ENCODE measurements at regions not wholly inside any gene's neighbourhood (a gene's known extent, or its start where the extent isn't known, plus 50 kb on each side); places are given as distances from the start of the nearest gene placed in this dataset.

GRCh38 chr11:70760416-70761020, 362.2 kb downstream of the CTTN start:
- Histone ChIP-seq H3K27ac (no peak overlapping the region), H3K27me3 (no peaks in the 10 kb centered on the region), H2AFZ (replicated peaks) (no peak overlapping the region), H3F3A (ENCODE audit: low read depth) (no peaks in the 10 kb centered on the region), H3K4me1 (peaks cover 5% of the 10 kb centered on the region), H3K4me2 (no peak overlapping the region), H3K79me2 (ENCODE audit: low read depth) (no peaks in the 10 kb centered on the region), H3K9me3 (ENCODE audit: low read depth) (no peaks in the 10 kb centered on the region), H4K20me1 (ENCODE audit: low read depth) (no peaks in the 10 kb centered on the region), H3K36me3 (no peaks in the 10 kb centered on the region), H3K9ac (no peak overlapping the region), H3K4me3 (no peak overlapping the region)
- no peak for DNase-seq (ENCODE audit: low spot score)
- H3K27ac Mint-ChIP-seq = peak overlapping the region; percentile 6
- H3K36me3 Mint-ChIP-seq = no peaks in the 10 kb centered on the region
- H3K4me3 Mint-ChIP-seq = no peak overlapping the region
- no peak for TF ChIP-seq CTCF (IDR thresholded peaks at IDR 0.05)
- no peak for TF ChIP-seq EZH2 (IDR thresholded peaks at IDR 0.05)
- no peak for TF ChIP-seq EZH2phosphoT487 (IDR thresholded peaks at IDR 0.05)
- H3K9me3 Mint-ChIP-seq = no peaks in the 10 kb centered on the region
- H3K4me1 Mint-ChIP-seq = peaks cover 12% of the 10 kb centered on the region
- peaks cover 8% of the 10 kb centered on the region for H3K27me3 Mint-ChIP-seq (ENCODE audit: insufficient read depth, low read depth)

- H3K4me3 ChIP-seq = no peak overlapping the region
- Mint-ChIP-seq H3K27me3 (ENCODE audit: insufficient read depth, low read depth) (peaks cover 3% of the 10 kb centered on the region), H3K4me1 (peaks cover 6% of the 10 kb centered on the region), H3K4me3 (no peak overlapping the region), H3K27ac (no peak overlapping the region), H3K36me3 (no peaks in the 10 kb centered on the region), H3K9me3 (no peaks in the 10 kb centered on the region)
- H2AFZ ChIP-seq (replicated peaks) = no peak overlapping the region
- no peaks in the 10 kb centered on the region for H3K9me3 ChIP-seq (ENCODE audit: low read depth)
- H4K20me1 ChIP-seq (ENCODE audit: low read depth) = no peaks in the 10 kb centered on the region
- no peak overlapping the region for H3K27ac ChIP-seq
- H3F3A ChIP-seq (ENCODE audit: low read depth) = no peaks in the 10 kb centered on the region
- H3K4me1 ChIP-seq = no peaks in the 10 kb centered on the region
- H3K27me3 ChIP-seq = no peaks in the 10 kb centered on the region
- no peak for DNase-seq (ENCODE audit: low spot score)
- H3K9ac ChIP-seq = no peak overlapping the region
- no peaks in the 10 kb centered on the region for H3K36me3 ChIP-seq
- no peaks in the 10 kb centered on the region for H3K79me2 ChIP-seq (ENCODE audit: low read depth)
- H3K4me2 ChIP-seq = no peak overlapping the region
- TF ChIP-seq EZH2 (IDR thresholded peaks at IDR 0.05) (no peak), CTCF (IDR thresholded peaks at IDR 0.05) (no peak), EZH2phosphoT487 (IDR thresholded peaks at IDR 0.05) (no peak)
Measured at GRCh38 chr11:70761094-70761907, 363.0 kb downstream of the CTTN start.

GRCh38 chr11:70761908-70762337, 363.6 kb downstream of the CTTN start:
- Histone ChIP-seq H3K27me3 (no peaks in the 10 kb centered on the region), H3K36me3 (no peaks in the 10 kb centered on the region), H3K27ac (no peak overlapping the region), H3K4me1 (no peaks in the 10 kb centered on the region), H3K4me3 (no peak overlapping the region), H4K20me1 (ENCODE audit: low read depth) (no peaks in the 10 kb centered on the region), H3K9me3 (ENCODE audit: low read depth) (no peaks in the 10 kb centered on the region), H2AFZ (replicated peaks) (no peak overlapping the region), H3K9ac (no peak overlapping the region), H3F3A (ENCODE audit: low read depth) (no peaks in the 10 kb centered on the region), H3K4me2 (no peak overlapping the region), H3K79me2 (ENCODE audit: low read depth) (no peaks in the 10 kb centered on the region)
- no peaks in the 10 kb centered on the region for H3K36me3 Mint-ChIP-seq
- no peak for TF ChIP-seq CTCF (IDR thresholded peaks at IDR 0.05)
- TF ChIP-seq EZH2phosphoT487 (IDR thresholded peaks at IDR 0.05) = no peak
- TF ChIP-seq EZH2 (IDR thresholded peaks at IDR 0.05) = no peak
- H3K9me3 Mint-ChIP-seq = no peaks in the 10 kb centered on the region
- no peak overlapping the region for H3K27ac Mint-ChIP-seq
- H3K27me3 Mint-ChIP-seq (ENCODE audit: insufficient read depth, low read depth) = peaks cover 3% of the 10 kb centered on the region
- peaks cover 2% of the 10 kb centered on the region for H3K4me1 Mint-ChIP-seq
- DNase-seq (ENCODE audit: low spot score) = no peak
- H3K4me3 Mint-ChIP-seq = no peak overlapping the region

All from neural progenitor cell (in vitro differentiated cells).